Common myeloid progenitor, CD34-positive (primary cell): ENCODE measurements at regions not wholly inside any gene's neighbourhood (a gene's known extent, or its start where the extent isn't known, plus 50 kb on each side); places are given as distances from the start of the nearest gene placed in this dataset.

Experiments
- CTCF ChIA-PET: fragments of 350-600 bp; sonication (Branson Sonifier 250); formaldehyde crosslinking; loops from one replicate; lab custom pipeline; 2021; ENCODE audit warnings: antibody characterized with exemption; lab: Charles Lee
- POLR2A ChIA-PET: fragments of 350-600 bp; sonication (Branson Sonifier 250); formaldehyde crosslinking; loops from one replicate; lab custom pipeline; 2021; ENCODE audit warnings: antibody characterized with exemption; lab: Charles Lee
- DNase-seq, 3 donors: peaks; one replicate each; pipeline versions ENCODE4 v3.0.0 to v3.0.0-alpha.2; 2013
- H3K27ac ChIP-seq, 2 experiments: 1 replicate in 1 of 2; 2 replicates in 1 of 2; pipeline ENCODE4 v1.7.0; 2013; ENCODE audit warnings: inconsistent platforms in 2 of 2, low read length in 2 of 2, mild to moderate bottlenecking in 2 of 2, low read depth in 1 of 2, moderate library complexity in 1 of 2; ENCODE audit not compliant: severe bottlenecking in 2 of 2, insufficient read depth in 1 of 2, poor library complexity in 1 of 2
- H3K27me3 ChIP-seq, 5 experiments: replicated peaks in 2 of 5; 1 replicate in 3 of 5; 2 replicates in 2 of 5; pipeline versions ENCODE4 v1.6.1 to v1.7.0; 2013; ENCODE audit warnings: low read length in 4 of 5, mild to moderate bottlenecking in 2 of 5, moderate library complexity in 2 of 5, inconsistent platforms in 1 of 5; ENCODE audit not compliant: insufficient read depth in 5 of 5, control insufficient read depth in 4 of 5
- H3K36me3 ChIP-seq, 4 experiments: 1 replicate in 2 of 4; 2 replicates in 2 of 4; pipeline versions ENCODE4 v1.6.1 to v1.7.0; 2013; ENCODE audit warnings: low read length in 3 of 4, control low read depth in 1 of 4, mild to moderate bottlenecking in 1 of 4; ENCODE audit not compliant: control insufficient read depth in 4 of 4, insufficient read depth in 4 of 4
- H3K4me1 ChIP-seq, 4 experiments: 1 replicate in 3 of 4; 2 replicates in 1 of 4; pipeline versions ENCODE4 v1.6.1 to v1.7.1; 2013; ENCODE audit warnings: low read length in 3 of 4, mild to moderate bottlenecking in 3 of 4, control low read depth in 1 of 4, inconsistent platforms in 1 of 4, moderate library complexity in 1 of 4; ENCODE audit not compliant: control insufficient read depth in 4 of 4, insufficient read depth in 4 of 4; ENCODE audit errors: control extremely low read depth in 1 of 4
- H3K4me3 ChIP-seq, 7 experiments: 1 replicate in 4 of 7; 2 replicates in 3 of 7; pipeline versions ENCODE4 v1.5.1 to v1.7.0; 2013; ENCODE audit warnings: mild to moderate bottlenecking in 7 of 7, low read length in 6 of 7, moderate library complexity in 6 of 7, inconsistent platforms in 2 of 7, low read depth in 2 of 7, control low read depth in 1 of 7; ENCODE audit not compliant: insufficient read depth in 4 of 7, control insufficient read depth in 1 of 7; ENCODE audit errors: extremely low read depth in 1 of 7
- H3K9me3 ChIP-seq, 5 experiments: 1 replicate in 4 of 5; 2 replicates in 1 of 5; pipeline versions ENCODE4 v1.6.1 to v1.7.1; 2013; ENCODE audit warnings: low read length in 4 of 5, mild to moderate bottlenecking in 2 of 5, inconsistent platforms in 1 of 5, low read depth in 1 of 5, moderate library complexity in 1 of 5; ENCODE audit not compliant: control insufficient read depth in 4 of 5, insufficient read depth in 2 of 5; ENCODE audit errors: control extremely low read depth in 1 of 5
- WGBS: methylation state at CpG from one replicate; pipeline ENCODE4 v1.1.5; 2013; ENCODE audit not compliant: insufficient coverage; 5-methylcytosine and 5-hydroxymethylcytosine counted together

- Histone ChIP-seq H3K27me3 (no peaks in the 10 kb centered on the region), H3K9me3 (no peaks in the 10 kb centered on the region), H3K4me1 (no peaks in the 10 kb centered on the region), H3K36me3 (no peaks in the 10 kb centered on the region), H3K27ac (no peak overlapping the region), H3K4me3 (no peak overlapping the region)
- ChIA-PET POLR2A (no interaction called here), CTCF (interaction anchor here (1.1 kb wide), 1 partner anchor 14 kb away, joined by 3 read pairs; no protein-coding TSS in a partner anchor)
- peak in 2 of 3 donors; percentile 3 to 4 for DNase-seq
- WGBS: no CpG with 5 or more reads among the region's 3 CpGs
Measured at GRCh38 chr6:141307309-141307998, 825.3 kb upstream of the GJE1 start.

GRCh38 chr6:141303907-141304306, 828.8 kb upstream of the GJE1 start:
- CTCF ChIA-PET: interaction anchor here (1.1 kb wide), 1 partner anchor 258 kb away, joined by 4 read pairs; no protein-coding TSS in a partner anchor
- POLR2A ChIA-PET: no interaction called here
- H3K4me1 ChIP-seq: no peaks in the 10 kb centered on the region

GRCh38 chr6:141301779-141302178, 830.9 kb upstream of the GJE1 start:
- H3K4me1 ChIP-seq: no peaks in the 10 kb centered on the region
- no peak overlapping the region for H3K27ac ChIP-seq
- no peaks in the 10 kb centered on the region for H3K9me3 ChIP-seq
- H3K27me3 ChIP-seq: no peaks in the 10 kb centered on the region
- no peak overlapping the region for H3K4me3 ChIP-seq
- DNase-seq: no peak
- WGBS: no CpG with 5 or more reads among the region's 1 CpG
- ChIA-PET CTCF (no interaction called here), POLR2A (no interaction called here)
- H3K36me3 ChIP-seq: no peaks in the 10 kb centered on the region

More at GRCh38 chr6:141303907-141304306, 828.8 kb upstream of the GJE1 start:
- no peaks in the 10 kb centered on the region for H3K9me3 ChIP-seq
- no peak overlapping the region for H3K4me3 ChIP-seq
- 100% methylated on average over 4 of the region's 6 CpGs for WGBS
- no peaks in the 10 kb centered on the region for H3K27me3 ChIP-seq
- H3K27ac ChIP-seq: no peak overlapping the region
- no peak for DNase-seq
- H3K36me3 ChIP-seq: no peaks in the 10 kb centered on the region

- ChIA-PET POLR2A (no interaction called here), CTCF (no interaction called here)
- Histone ChIP-seq H3K27ac (no peak overlapping the region), H3K4me3 (no peak overlapping the region), H3K4me1 (no peaks in the 10 kb centered on the region), H3K36me3 (no peaks in the 10 kb centered on the region), H3K27me3 (no peaks in the 10 kb centered on the region), H3K9me3 (peaks cover 0 to 7% (median 0%) of the 10 kb centered on the region in 5 experiments)
- DNase-seq: no peak
- WGBS: 100% methylated on average over 1 of the region's 3 CpGs
Measured at GRCh38 chr6:141290941-141291721, 841.6 kb upstream of the GJE1 start.

- no peak overlapping the region for H3K27ac ChIP-seq
- POLR2A ChIA-PET: no interaction called here
- H3K4me3 ChIP-seq: no peak overlapping the region
- H3K27me3 ChIP-seq: no peaks in the 10 kb centered on the region
- CTCF ChIA-PET: no interaction called here
- 100% methylated on average over 2 of the region's 5 CpGs for WGBS
- H3K9me3 ChIP-seq: peaks cover 0 to 7% (median 0%) of the 10 kb centered on the region in 5 experiments
- no peak for DNase-seq
- no peaks in the 10 kb centered on the region for H3K36me3 ChIP-seq
- no peaks in the 10 kb centered on the region for H3K4me1 ChIP-seq
Measured at GRCh38 chr6:141288947-141289346, 843.8 kb upstream of the GJE1 start.

GRCh38 chr6:141282263-141282662, 850.5 kb upstream of the GJE1 start:
- no peaks in the 10 kb centered on the region for H3K27me3 ChIP-seq
- WGBS: 100% methylated on average over 1 of the region's 1 CpG
- no peak for DNase-seq
- no peak overlapping the region for H3K4me3 ChIP-seq
- ChIA-PET CTCF (no interaction called here), POLR2A (no interaction called here)
- no peaks in the 10 kb centered on the region for H3K36me3 ChIP-seq
- no peaks in the 10 kb centered on the region for H3K4me1 ChIP-seq
- H3K9me3 ChIP-seq: no peaks in the 10 kb centered on the region
- no peak overlapping the region for H3K27ac ChIP-seq

- Histone ChIP-seq H3K27me3 (no peaks in the 10 kb centered on the region), H3K4me3 (no peak overlapping the region), H3K36me3 (no peaks in the 10 kb centered on the region), H3K9me3 (no peaks in the 10 kb centered on the region), H3K4me1 (no peaks in the 10 kb centered on the region), H3K27ac (no peak overlapping the region)
- no peak for DNase-seq
- ChIA-PET POLR2A (no interaction called here), CTCF (no interaction called here)
Measured at GRCh38 chr6:141269684-141270083, 863.0 kb upstream of the GJE1 start.
